Neural cell (in vitro differentiated cells): ENCODE measurements at regions not wholly inside any gene's neighbourhood (a gene's known extent, or its start where the extent isn't known, plus 50 kb on each side); places are given as distances from the start of the nearest gene placed in this dataset.

ENCODE experiments used
- H2AFZ ChIP-seq: fragments of 200-600, 300-800 bp; sonication (generic), shearing (Covaris generic); 2 replicates; pipeline ENCODE4 v1.6.0; 2014; ENCODE audit warnings: low read depth, mild to moderate bottlenecking, antibody characterized with exemption, low read length, moderate library complexity
- H3F3A ChIP-seq: fragments of 200-600 bp; shearing (Covaris generic); 2 replicates; pipeline ENCODE4 v1.6.1; 2016; ENCODE audit warnings: mild to moderate bottlenecking, moderate library complexity, mixed read lengths, antibody characterized with exemption, low read length; ENCODE audit not compliant: insufficient read depth, poor library complexity, severe bottlenecking
- H3K27ac ChIP-seq: fragments of 200-600, 300-800 bp; sonication (generic), shearing (Covaris generic); 2 replicates; pipeline ENCODE4 v1.5.1; 2014; ENCODE audit warnings: mild to moderate bottlenecking, low read length, moderate library complexity
- H3K27me3 ChIP-seq: fragments of 300-800, 200-600 bp; sonication (generic), shearing (Covaris generic); 2 replicates; pipeline ENCODE4 v1.6.0; 2014; ENCODE audit warnings: mild to moderate bottlenecking, low read depth, low read length, moderate library complexity; ENCODE audit not compliant: insufficient read depth
- H3K36me3 ChIP-seq: fragments of 300-800, 200-600 bp; sonication (generic), shearing (Covaris generic); 2 replicates; pipeline ENCODE4 v1.5.1; 2014; ENCODE audit warnings: mild to moderate bottlenecking, antibody characterized with exemption, low read length, moderate library complexity; ENCODE audit not compliant: insufficient read depth
- H3K4me2 ChIP-seq: fragments of 300-800, 200-600 bp; sonication (generic), shearing (Covaris generic); 2 replicates; pipeline ENCODE4 v1.6.0; 2014; ENCODE audit warnings: mild to moderate bottlenecking, low read length
- H3K4me3 ChIP-seq: fragments of 300-800, 200-600 bp; sonication (generic), shearing (Covaris generic); 2 replicates; pipeline ENCODE4 v1.5.1; 2014; ENCODE audit warnings: mild to moderate bottlenecking, low read length, moderate library complexity
- H3K79me2 ChIP-seq: fragments of 200-600 bp; shearing (Covaris generic); replicated peaks from 2 replicates; pipeline ENCODE4 v1.6.0; 2014; ENCODE audit warnings: mild to moderate bottlenecking, low read length, moderate library complexity; ENCODE audit not compliant: insufficient read depth
- H3K9ac ChIP-seq: fragments of 300-800, 200-600 bp; sonication (generic), shearing (Covaris generic); 2 replicates; pipeline ENCODE4 v1.6.1; 2016; ENCODE audit warnings: mild to moderate bottlenecking, low read length, mixed read lengths
- H3K9me2 ChIP-seq: fragments of 200-600 bp; shearing (Covaris generic); 2 replicates; pipeline ENCODE4 v1.6.1; 2016; ENCODE audit warnings: mild to moderate bottlenecking, low read length, mixed read lengths; ENCODE audit not compliant: insufficient read depth
- H3K9me3 ChIP-seq: fragments of 200-600, 300-800 bp; sonication (generic), shearing (Covaris generic); 2 replicates; pipeline ENCODE4 v1.6.1; 2016; ENCODE audit warnings: mild to moderate bottlenecking, mixed run types, low read length, moderate library complexity, mixed read lengths
- H4K20me1 ChIP-seq: fragments of 200-600 bp; shearing (Covaris generic); 2 replicates; pipeline ENCODE4 v1.6.1; 2016; ENCODE audit warnings: mild to moderate bottlenecking, mixed run types; ENCODE audit not compliant: insufficient read depth
- CTCF ChIP-seq: fragments of 450-650 bp; IDR thresholded peaks from 2 replicates; pipeline ENCODE4 v1.5.1; 2014; ENCODE audit warnings: antibody characterized with exemption, mild to moderate bottlenecking, moderate library complexity; ENCODE audit not compliant: poor library complexity, severe bottlenecking
- EP300 ChIP-seq: fragments of 450-650 bp; conservative IDR thresholded peaks from 2 replicates; pipeline ENCODE4 v1.6.1; 2014; ENCODE audit warnings: antibody characterized with exemption, mild to moderate bottlenecking, moderate library complexity; ENCODE audit not compliant: poor library complexity, severe bottlenecking
- EZH2 ChIP-seq: fragments of 200-600, 300-800 bp; shearing (Covaris generic), sonication (generic); IDR thresholded peaks from 2 replicates; pipeline ENCODE4 v1.6.1; 2014; ENCODE audit warnings: antibody characterized with exemption, low read length, borderline replicate concordance, mild to moderate bottlenecking; ENCODE audit not compliant: insufficient read depth, poor library complexity, severe bottlenecking
- MXI1 ChIP-seq: fragments of 450-650 bp; conservative IDR thresholded peaks from 2 replicates; pipeline ENCODE4 v1.6.1; 2014; ENCODE audit warnings: antibody characterized with exemption, mild to moderate bottlenecking; ENCODE audit not compliant: poor library complexity, severe bottlenecking
- POLR2AphosphoS5 ChIP-seq: IDR thresholded peaks from 2 replicates; pipeline ENCODE4 v1.6.1; 2012
- RAD21 ChIP-seq: fragments of 450-650 bp; conservative IDR thresholded peaks from 2 replicates; pipeline ENCODE4 v1.6.1; 2014; ENCODE audit warnings: antibody characterized with exemption, mild to moderate bottlenecking, moderate library complexity
- SMC3 ChIP-seq: fragments of 450-650 bp; conservative IDR thresholded peaks from 2 replicates; pipeline ENCODE4 v1.6.1; 2014; ENCODE audit warnings: antibody characterized with exemption, mild to moderate bottlenecking, moderate library complexity; ENCODE audit not compliant: poor library complexity
- TAF1 ChIP-seq: IDR thresholded peaks from 2 replicates; pipeline ENCODE4 v1.6.1; 2012; ENCODE audit warnings: low read depth
- TF ChIP-seq, protein P1 (sequence below): IDR thresholded peaks from 2 replicates; pipeline ENCODE4 v1.6.1; 2012; ENCODE audit warnings: borderline replicate concordance

DNA sequence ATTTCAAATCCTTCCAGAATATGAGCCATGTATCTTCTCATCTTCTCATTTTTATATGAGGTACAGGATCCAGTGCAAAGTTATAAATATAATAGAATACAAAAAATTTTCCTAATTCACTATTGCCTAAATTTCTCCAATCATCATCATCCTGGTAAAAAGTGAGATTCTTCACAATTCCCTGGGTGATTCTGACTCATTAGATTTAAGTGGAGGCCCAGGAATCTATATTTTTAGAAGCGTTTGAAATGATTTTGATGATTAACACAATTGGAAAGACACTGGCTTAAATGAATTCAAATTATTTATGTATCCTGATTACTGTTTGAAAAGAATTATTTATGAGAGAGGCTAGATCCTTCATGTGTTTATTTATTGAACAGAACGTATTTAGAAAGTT is 380.3 kb upstream of the PDE3A start:
- Histone ChIP-seq H2AFZ (no peak overlapping the region), H3K9me2 (no peaks in the 10 kb centered on the region), H3K79me2 (no peaks in the 10 kb centered on the region), H4K20me1 (no peaks in the 10 kb centered on the region), H3K27ac (no peak overlapping the region), H3K9ac (no peak overlapping the region), H3K4me2 (no peak overlapping the region), H3K36me3 (no peaks in the 10 kb centered on the region), H3K27me3 (no peaks in the 10 kb centered on the region), H3F3A (no peaks in the 10 kb centered on the region), H3K9me3 (no peaks in the 10 kb centered on the region), H3K4me3 (no peak overlapping the region)
- TF ChIP-seq EZH2 (no peak), CTCF (no peak), EP300 (no peak)
- TF ChIP-seq, protein P1, sequence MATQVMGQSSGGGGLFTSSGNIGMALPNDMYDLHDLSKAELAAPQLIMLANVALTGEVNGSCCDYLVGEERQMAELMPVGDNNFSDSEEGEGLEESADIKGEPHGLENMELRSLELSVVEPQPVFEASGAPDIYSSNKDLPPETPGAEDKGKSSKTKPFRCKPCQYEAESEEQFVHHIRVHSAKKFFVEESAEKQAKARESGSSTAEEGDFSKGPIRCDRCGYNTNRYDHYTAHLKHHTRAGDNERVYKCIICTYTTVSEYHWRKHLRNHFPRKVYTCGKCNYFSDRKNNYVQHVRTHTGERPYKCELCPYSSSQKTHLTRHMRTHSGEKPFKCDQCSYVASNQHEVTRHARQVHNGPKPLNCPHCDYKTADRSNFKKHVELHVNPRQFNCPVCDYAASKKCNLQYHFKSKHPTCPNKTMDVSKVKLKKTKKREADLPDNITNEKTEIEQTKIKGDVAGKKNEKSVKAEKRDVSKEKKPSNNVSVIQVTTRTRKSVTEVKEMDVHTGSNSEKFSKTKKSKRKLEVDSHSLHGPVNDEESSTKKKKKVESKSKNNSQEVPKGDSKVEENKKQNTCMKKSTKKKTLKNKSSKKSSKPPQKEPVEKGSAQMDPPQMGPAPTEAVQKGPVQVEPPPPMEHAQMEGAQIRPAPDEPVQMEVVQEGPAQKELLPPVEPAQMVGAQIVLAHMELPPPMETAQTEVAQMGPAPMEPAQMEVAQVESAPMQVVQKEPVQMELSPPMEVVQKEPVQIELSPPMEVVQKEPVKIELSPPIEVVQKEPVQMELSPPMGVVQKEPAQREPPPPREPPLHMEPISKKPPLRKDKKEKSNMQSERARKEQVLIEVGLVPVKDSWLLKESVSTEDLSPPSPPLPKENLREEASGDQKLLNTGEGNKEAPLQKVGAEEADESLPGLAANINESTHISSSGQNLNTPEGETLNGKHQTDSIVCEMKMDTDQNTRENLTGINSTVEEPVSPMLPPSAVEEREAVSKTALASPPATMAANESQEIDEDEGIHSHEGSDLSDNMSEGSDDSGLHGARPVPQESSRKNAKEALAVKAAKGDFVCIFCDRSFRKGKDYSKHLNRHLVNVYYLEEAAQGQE: no peak

GRCh38 chr12:19988459-19988873 is 379.9 kb upstream of the PDE3A start:
- Histone ChIP-seq H3K36me3 (no peaks in the 10 kb centered on the region), H3K79me2 (no peaks in the 10 kb centered on the region), H3K9me2 (no peaks in the 10 kb centered on the region), H3F3A (no peaks in the 10 kb centered on the region), H4K20me1 (no peaks in the 10 kb centered on the region), H2AFZ (no peak overlapping the region), H3K27ac (no peak overlapping the region), H3K9me3 (no peaks in the 10 kb centered on the region), H3K27me3 (no peaks in the 10 kb centered on the region), H3K4me3 (no peak overlapping the region), H3K4me2 (no peak overlapping the region), H3K9ac (no peak overlapping the region)
- no peak for TF ChIP-seq SMC3
- TF ChIP-seq EZH2: no peak
- no peak for TF ChIP-seq TAF1
- TF ChIP-seq, protein P1: no peak
- TF ChIP-seq CTCF: no peak
- no peak for TF ChIP-seq POLR2AphosphoS5
- TF ChIP-seq MXI1: no peak
- TF ChIP-seq RAD21: no peak
